ENCODE measurements at regions not wholly inside any gene's neighbourhood (a gene's known extent, or its start where the extent isn't known, plus 50 kb on each side); places are given as distances from the start of the nearest gene placed in this dataset.
"Not testable (repeated sequence)": the region's sequence is repeated elsewhere in the genome, so short reads cannot be mapped to it uniquely, and the experiment has no call there.

DNA sequence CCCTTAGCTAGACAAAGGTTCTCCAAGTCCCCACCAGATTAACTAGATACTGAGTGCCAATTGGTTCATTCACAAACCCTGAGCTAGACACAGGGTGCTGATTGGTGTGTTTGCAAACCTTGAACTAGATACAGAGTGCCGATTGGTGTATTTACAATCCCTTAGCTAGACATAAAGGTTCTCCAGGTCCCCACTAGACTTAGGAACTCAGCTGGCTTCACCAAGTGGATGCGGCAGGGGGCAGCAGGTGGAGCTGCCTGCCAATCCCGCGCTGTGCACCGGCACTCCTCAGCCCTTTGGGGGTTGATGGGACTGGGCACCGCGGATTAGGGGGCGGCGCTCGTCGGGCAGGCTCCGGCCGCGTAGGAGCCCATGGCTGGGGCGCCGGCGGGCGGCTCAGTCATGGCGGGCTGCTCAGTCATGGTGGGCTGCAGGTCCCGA lies 157.6 kb downstream of the KLRB1 start:
- not testable (repeated sequence) for DNase-seq (ENCODE audit: low read depth in 3 of 3, low spot score in 2 of 3)

DNA sequence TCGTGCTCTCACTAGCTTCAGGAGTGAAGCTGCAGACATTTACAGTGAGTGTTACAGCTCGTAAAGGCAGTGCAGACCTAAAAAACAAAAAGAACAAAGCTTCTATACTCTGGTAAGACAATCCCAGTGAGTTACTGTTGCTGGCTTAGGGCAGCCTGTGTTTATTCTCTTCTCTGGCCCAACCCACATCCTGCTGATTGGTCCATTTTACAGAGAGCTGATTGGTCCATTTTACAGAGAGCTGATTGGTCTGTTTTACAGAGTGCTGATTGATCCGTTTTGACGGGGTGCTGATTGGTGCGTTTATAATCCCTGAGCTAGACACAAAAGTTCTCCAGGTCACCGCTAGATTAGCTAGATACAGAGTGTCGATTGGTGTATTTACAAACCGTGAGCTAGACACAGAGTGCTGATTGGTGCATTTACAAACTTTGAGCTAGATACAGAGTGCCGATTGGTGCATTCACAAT lies 158.0 kb downstream of the KLRB1 start:
- DNase-seq (ENCODE audit: low read depth in 3 of 3, low spot score in 2 of 3): not testable (repeated sequence)

DNA sequence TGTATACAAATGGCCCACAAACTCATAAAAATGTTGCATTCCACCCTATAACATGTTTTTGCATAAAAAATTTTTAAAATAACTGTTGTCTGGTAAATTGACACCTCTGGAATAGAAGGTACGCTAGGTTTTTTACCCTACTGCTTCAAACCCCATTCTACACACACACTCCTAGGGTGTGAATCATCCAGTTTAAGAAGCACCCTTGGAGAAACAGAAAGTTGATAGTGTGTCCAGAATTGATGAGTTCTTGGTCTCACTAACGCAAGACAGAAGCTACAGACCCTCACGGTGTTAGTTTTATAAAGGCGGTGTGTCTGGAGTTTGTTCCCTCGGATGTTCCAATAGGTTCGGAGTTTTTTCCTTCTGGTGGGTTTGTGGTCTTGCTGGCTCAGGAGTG lies 158.5 kb downstream of the KLRB1 start:
- DNase-seq (ENCODE audit: low read depth in 3 of 3, low spot score in 2 of 3): no peak

DNA sequence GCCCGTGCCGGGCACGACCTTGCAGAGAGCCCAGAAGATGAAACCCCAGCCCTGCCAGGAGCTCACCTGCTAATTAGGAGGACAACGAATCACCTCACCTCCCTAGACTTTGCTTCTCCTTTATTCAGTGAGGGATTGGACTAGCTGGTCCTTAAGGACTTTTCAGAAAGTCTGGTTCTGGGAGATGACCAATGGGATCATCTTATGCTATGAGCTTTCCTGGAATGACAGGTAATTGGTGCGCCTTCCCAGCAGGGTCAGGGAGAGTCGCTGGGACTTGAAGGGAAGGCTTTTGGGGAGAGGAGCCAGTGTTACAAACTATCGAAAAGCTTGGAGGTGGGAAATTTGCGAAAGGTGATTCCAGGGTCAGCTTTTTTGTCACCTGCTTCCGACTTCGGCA lies 159.1 kb downstream of the KLRB1 start:
- not testable (repeated sequence) for DNase-seq (ENCODE audit: low read depth in 3 of 3, low spot score in 2 of 3)

DNA sequence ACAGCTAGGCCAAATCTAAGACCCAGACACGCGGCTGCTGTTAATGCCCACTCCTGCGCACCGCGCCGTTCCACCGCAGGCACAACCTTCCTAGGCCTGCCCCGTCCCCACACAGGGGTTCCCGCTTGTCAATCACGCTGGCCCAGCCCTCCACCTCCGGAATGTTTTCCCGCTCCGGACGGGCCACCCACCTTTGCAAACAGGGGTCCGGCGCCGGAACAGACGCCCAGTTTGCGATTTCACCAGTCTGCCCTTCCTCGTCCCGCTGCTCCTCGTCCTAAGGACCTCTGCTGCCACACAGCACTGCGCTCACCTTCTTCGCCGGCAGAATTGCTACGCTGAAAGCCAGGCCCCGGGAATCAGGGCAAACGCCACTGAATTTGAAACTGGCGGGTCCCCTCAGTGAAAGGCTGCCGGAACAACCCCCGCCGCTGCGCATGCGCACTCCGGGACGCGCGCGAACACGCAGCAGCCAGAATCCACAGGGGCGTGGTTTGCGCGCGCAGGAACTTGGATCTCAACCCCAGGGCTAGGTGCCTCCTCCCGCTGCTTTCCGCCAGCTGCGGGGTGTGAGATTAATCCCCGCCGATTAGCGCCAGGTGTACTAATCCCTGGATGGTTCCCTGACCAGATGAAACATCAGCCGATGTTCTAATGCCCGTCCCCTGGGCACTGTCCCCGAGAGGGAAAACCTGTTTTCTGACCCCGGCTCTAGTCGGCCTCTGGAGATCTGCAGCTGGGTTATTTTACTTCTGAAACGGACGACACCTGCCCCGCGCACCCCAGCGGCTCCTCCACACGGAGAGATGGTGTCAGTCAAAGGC lies 159.7 kb downstream of the KLRB1 start:
- peak in 2 of 3 donors; percentile 70 to 77 for DNase-seq (ENCODE audit: low read depth in 3 of 3, low spot score in 2 of 3)

DNA sequence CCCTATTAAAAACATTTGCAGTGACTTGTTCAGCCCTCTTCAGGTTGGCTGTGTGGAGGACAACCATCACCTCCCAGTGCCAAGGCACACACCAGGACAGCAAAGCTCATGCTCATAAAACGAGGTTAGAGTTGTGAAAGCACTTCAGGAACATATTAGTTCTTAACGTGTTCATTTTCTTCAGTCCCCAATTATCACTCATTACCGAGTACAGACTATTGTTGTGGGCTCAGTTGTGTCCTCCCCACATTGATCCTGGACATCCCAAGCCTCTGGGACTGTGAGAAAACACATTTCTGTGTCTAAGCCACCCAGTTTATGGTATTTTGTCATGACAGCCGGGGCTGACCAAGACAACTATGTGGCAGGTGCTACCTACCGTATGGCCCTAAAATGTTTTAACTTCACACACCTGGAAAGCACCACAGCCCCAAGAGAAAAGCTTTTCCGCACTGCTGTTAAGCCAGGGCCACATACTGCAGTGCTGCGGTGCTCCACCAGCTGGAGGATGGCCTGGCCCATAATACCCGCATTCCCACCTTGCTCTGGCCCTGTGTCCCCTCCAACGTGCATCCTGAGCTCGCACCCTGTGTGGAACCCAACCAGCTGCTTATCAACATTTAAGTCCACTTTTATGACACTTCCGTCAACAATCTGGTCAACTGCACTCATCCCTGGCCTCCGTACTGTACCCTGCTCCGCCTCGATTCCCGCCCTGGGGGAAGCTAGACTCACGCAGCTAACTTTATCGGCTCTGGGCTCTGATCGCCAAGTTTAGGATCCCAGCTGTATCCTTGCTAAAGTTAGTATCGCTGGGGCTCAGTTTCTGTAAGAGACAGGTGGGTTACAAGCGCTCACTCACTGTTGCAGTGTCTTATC lies 160.6 kb downstream of the KLRB1 start:
- not testable (repeated sequence) for DNase-seq (ENCODE audit: low read depth in 3 of 3, low spot score in 2 of 3)

DNA sequence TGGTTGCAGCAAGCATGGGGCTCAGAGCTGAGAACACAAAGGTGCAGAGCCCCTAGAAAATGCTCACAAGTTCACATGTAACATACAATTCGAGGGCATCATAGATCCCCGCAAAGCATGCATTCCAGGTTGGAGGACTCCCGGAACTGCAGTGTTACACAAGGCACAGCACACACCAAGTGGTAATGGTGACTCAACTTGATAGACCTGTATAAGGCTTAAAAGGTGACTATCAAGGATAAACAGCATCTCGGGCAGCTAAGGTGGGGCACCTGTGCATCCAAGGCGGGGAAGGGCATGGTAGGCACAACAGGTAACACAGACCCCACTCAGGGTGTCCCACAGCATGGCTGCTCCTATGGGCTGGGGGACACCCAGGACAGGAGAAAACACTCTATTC lies 167.3 kb downstream of the KLRB1 start:
- not testable (repeated sequence) for DNase-seq (ENCODE audit: low read depth in 3 of 3, low spot score in 2 of 3)

DNA sequence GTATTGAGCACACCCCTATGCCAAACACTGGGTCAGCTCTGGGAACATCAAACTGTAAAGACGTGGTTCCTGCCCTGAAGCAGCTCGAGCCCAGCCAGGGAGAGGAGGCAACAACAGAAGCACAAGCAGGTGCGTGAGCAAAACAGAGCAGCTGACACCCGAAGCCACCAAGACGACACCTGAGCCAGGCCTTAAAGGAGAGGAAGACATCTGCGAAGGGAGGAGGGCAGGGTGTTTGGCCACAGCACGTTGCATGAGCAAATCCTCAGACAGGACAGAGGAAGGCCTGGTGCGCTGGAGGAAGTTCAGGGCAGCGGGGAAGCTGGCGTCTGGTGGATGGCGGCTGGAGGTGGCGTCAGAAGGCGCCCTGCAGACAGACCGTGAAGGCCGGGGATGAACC lies 172.0 kb downstream of the KLRB1 start:
- DNase-seq (ENCODE audit: low read depth in 3 of 3, low spot score in 2 of 3): not testable (repeated sequence)

DNA sequence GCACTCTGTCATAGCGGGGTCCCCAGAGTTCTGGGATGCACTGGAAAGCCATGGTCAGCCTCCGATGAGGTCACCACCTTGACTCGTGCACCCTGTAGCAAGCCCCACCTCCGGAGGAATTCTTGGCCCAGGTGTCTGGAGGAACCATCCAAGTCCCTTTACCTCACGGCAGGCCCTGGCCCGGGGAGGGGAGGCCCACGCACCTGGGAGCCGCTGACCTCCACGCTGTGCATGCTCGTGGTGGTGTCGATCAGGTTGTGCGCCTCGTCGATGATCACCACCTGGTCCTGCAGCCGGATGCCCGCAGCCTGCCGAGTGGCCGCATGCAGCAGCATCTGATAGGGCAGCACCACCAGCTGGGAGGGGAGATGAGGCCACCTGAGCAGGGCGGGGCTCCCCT lies 177.3 kb downstream of the KLRB1 start:
- DNase-seq (ENCODE audit: low read depth in 3 of 3, low spot score in 2 of 3): not testable (repeated sequence)

DNA sequence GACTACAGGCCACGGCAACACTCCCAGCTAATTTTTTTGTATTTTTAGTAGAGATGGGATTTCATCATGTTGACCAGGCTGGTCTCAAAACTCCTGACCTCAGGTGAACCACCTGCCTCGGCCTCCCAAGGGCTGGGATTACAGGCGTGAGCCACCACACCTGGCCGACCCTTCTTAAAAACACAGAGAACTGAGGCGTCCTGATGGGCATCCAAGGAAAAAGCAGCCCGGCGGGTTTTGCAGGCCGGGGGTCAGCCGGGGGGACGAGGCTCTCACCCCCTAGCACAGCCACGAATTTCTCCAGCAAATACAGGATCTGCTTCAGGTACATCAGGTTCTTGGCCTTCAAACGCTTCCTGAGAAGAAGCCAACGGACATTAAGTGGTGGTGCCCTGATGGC lies 178.9 kb downstream of the KLRB1 start:
- DNase-seq (ENCODE audit: low read depth in 3 of 3, low spot score in 2 of 3): not testable (repeated sequence)

DNA sequence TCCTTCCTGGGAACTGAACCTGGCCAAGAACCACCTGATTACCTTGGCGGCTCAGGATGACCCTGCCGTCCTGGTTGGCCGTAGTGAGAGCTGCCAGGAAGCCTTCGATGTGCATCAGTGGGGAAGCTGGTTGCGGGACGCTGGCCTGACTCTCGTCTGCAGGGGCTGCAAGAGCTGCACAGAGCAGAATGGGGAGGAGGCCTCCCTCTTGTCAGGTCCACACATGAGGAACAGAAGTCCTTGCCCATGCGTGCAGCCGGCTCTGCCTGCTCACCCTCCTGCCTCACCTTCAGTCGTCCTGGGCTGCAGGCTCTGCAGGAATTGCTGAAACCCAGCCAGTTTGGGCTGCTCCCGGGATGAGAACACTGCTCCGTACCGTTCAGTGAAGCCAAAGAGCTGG lies 182.3 kb downstream of the KLRB1 start:
- not testable (repeated sequence) for DNase-seq (ENCODE audit: low read depth in 3 of 3, low spot score in 2 of 3)

DNA sequence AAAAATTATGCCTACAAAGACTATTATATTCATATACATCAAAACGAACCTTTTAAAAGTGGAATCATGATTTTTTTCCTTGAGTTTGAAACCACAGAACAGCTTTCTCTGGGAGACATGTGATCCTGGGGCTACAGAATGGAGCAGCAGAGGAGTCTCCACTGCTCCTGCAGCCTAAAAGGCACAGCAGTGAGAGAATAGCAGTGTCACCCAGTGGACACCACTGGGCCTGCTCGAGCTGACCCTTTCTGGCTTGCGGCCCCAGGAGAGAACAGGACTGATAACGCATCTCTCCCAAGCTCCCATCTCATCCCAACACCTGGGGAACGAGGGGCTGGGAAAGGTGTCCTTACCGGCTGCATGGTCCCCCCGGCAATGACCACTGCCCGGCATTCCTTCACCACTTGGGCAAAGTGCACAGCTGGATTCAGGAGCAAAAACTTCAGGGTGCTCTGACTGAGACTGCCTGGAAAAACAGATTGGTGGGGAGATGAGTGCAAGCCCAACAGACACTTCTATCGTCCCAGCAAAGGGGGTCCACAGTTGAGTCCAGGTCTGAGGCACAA lies 183.5 kb downstream of the KLRB1 start:
- DNase-seq (ENCODE audit: low read depth in 3 of 3, low spot score in 2 of 3): not testable (repeated sequence)

DNA sequence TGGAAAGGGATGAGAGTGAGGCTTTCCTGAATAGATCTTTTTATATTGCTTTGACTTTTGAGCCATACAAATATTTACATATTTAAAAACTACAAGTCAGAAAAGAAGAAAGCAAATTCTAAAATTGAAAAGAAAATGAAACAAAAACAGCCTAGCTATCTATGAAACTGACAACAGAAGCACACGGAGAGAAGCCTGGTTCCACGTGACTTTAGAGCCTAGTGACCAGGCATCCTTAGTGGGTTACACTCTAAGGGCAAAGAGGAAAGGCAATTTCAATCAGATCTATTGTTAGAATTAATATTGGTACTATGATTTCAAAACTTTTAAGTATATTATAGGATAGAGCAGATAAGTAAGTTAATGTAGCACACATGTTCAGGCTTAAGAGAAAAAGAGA lies 185.0 kb downstream of the KLRB1 start:
- DNase-seq (ENCODE audit: low read depth in 3 of 3, low spot score in 2 of 3): not testable (repeated sequence)

DNA sequence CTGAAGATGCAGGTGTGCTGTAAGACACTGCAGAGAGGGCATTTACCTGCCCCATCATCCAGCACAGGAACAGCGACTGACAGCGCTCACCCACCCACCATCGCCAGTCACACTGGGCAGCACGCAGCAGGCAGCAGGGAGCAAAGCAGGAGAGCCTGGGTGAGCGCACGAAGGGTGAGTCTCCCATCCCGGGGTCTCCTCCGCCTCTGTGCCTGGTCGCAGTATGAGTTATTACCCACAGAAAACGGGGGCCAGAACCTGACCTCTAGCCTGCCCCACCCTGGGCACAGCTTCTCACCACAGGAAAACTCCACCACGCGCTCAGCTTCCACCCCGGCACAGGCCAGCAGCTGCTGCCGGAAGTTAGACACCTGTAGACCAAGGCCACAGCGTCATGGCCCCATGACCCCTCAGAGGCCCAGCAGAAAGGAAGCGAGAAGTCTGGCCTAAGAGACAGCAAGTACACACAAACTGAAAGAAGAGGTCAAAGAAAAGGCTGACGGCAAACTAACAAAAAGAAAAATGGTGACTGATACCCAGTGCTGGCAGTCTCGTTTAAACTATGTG lies 186.1 kb downstream of the KLRB1 start:
- not testable (repeated sequence) for DNase-seq (ENCODE audit: low read depth in 3 of 3, low spot score in 2 of 3)

DNA sequence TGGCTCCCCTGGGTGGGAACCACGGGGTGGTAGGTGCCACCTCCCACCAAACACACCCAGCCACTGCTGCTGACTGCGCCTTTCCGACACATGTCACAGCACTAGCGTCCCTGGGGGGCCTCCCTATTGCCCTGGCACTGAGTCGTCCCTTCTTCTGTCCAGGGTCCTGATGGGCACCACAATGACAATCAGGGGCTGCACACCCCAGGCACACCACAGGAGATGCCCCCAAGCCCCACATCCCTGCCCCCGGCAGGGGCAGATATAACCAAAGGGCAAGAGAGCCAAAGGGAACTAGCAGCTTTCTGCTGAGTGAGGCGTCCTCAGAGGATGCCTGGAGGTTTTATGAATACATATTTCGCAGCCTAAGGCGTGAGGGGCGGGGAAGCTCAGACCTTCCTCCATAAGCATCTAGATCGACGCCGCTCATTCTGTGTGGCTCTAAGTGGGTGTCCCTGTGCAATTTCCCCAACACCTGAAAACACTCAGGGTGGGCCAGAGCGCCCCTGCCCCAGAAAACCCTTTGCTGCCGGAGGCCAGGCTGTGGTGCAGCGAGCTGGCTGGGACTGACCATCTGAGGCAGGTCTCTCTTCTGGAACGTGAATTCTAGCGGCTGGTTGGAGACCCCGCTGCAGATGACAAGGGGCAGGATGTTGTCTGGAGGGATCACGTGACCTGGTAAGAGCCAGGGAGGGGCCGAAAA lies 186.7 kb downstream of the KLRB1 start:
- DNase-seq (ENCODE audit: low read depth in 3 of 3, low spot score in 2 of 3): not testable (repeated sequence)

DNA sequence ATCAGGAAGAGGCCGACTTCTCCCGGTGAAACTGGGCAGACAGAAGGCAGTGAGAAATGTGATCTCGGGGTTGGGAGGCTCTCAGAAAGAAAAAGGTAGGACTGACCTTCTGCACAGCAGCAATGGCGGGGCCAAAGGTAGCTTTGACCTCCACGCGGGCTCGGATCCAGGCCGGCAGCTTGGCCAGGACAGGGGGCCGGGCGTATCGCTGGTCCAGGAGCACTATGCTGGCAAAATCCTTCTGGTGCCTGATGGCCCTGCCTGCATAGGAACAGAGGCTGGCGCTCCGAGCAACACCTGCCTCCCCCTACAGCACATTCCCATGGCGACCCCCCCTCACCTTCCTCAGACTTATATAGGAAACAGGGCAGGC lies 189.1 kb downstream of the KLRB1 start:
- DNase-seq (ENCODE audit: low read depth in 3 of 3, low spot score in 2 of 3): not testable (repeated sequence)

DNA sequence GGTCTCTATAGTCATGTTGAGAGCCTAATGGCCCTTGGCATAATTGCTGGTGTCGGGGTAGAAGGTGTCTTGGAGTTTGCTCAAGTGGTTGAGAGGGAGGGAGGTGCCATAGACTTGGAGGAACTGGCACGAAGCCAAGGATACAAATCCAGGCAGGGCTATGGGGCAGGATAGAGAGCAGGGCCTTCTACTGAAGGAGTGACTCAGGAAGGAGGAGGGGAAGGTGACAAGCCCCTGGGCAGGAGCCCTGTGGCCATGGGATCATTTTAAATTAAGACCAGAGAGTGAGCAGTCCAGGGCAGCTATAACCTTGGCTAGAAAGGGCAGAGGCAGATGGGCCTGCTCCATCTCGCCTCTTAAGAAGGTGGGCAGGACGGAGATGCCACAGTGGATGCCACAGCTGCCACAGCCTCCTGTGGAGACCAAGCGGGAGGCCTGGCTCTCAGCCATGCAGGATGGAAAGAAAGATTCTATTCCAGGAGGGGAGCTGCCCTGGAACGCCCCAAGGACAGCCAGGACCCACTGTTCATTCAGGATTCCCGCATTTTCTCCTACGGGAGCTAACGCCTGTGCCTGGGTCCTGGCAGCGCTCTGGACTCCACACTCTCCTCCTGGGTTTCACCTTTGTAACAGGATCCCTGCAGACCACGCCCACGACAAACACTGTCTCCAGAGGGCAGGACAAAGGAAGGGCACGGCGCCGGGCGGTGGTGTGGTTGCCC lies 189.6 kb downstream of the KLRB1 start:
- not testable (repeated sequence) for DNase-seq (ENCODE audit: low read depth in 3 of 3, low spot score in 2 of 3)

DNA sequence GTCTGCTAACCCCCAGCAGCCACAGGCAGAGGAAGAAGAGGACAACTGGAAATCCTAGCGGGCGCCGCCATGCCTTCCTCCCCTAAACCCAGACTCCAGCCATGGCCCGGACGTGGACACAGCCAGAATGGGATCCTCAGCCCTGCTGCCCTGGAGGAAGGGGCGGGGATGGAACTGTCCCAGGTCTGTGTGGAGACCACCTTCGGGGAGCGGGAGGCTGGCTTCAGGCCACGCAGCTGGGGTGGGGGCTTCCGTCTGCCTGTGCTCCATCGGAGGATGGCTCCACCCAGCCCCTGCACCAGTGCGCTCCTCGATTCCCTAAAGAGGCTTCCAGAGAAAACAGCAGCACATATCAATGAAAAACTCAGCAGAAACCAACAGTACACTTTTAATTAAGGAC lies 190.4 kb downstream of the KLRB1 start:
- not testable (repeated sequence) for DNase-seq (ENCODE audit: low read depth in 3 of 3, low spot score in 2 of 3)

DNA sequence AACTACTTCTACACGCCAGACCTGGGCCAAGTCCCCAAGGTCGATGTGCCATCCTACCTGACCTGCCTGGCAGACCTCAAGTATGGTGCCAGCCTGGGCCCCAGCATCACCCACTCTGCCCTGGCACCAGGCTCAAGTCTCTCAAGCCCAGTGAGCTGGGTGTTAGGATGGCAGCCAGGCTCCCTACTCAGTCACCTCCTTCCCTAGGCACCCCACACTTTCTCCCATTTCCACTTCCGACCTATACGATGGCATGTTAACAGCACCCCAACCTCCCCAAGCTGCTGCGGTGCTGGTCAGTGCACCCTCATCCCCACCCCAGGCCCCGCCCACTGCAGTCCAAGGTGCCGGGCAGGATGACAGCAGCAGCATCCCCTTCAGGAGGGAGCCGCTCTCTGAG lies 191.4 kb downstream of the KLRB1 start:
- DNase-seq (ENCODE audit: low read depth in 3 of 3, low spot score in 2 of 3): not testable (repeated sequence)

Data from right renal cortex interstitium (tissue), 3 donors.